ENCODE measurements at regions not wholly inside any gene's neighbourhood (a gene's known extent, or its start where the extent isn't known, plus 50 kb on each side); places are given as distances from the start of the nearest gene placed in this dataset.

- DNase-seq = no peak
- intact Hi-C loops (cut with micrococcal nuclease; ENCODE audit: unreplicated experiment) = no loop called here
- BruUV-seq (replicated peaks) = no TSS peak
- Mint-ChIP-seq H3K9me3 (ENCODE audit: low read depth, unreplicated experiment) (peaks cover 15% of the 10 kb centered on the region), H3K4me1 (ENCODE audit: low read depth, unreplicated experiment) (no peaks in the 10 kb centered on the region), H3K27ac (ENCODE audit: unreplicated experiment) (no peak overlapping the region), H3K4me3 (ENCODE audit: low read depth, unreplicated experiment) (no peak overlapping the region), H3K27me3 (ENCODE audit: unreplicated experiment) (no peaks in the 10 kb centered on the region), H3K36me3 (ENCODE audit: insufficient read depth, unreplicated experiment) (no peaks in the 10 kb centered on the region)
- TF ChIP-seq, protein P1, sequence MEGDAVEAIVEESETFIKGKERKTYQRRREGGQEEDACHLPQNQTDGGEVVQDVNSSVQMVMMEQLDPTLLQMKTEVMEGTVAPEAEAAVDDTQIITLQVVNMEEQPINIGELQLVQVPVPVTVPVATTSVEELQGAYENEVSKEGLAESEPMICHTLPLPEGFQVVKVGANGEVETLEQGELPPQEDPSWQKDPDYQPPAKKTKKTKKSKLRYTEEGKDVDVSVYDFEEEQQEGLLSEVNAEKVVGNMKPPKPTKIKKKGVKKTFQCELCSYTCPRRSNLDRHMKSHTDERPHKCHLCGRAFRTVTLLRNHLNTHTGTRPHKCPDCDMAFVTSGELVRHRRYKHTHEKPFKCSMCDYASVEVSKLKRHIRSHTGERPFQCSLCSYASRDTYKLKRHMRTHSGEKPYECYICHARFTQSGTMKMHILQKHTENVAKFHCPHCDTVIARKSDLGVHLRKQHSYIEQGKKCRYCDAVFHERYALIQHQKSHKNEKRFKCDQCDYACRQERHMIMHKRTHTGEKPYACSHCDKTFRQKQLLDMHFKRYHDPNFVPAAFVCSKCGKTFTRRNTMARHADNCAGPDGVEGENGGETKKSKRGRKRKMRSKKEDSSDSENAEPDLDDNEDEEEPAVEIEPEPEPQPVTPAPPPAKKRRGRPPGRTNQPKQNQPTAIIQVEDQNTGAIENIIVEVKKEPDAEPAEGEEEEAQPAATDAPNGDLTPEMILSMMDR (IDR thresholded peaks at IDR 0.05; ENCODE audit: unreplicated experiment) = no peak
- CTCF ChIA-PET = interaction anchor here (0.6 kb wide), 1 partner anchor 39 kb away, joined by 4 read pairs; no protein-coding TSS in a partner anchor
Observed at GRCh38 chr20:48002517-48002970, 217.3 kb upstream of the SULF2 start.

- intact Hi-C loops (cut with micrococcal nuclease; ENCODE audit: unreplicated experiment) = no loop called here
- Mint-ChIP-seq H3K9me3 (ENCODE audit: low read depth, unreplicated experiment) (peaks cover 12% of the 10 kb centered on the region), H3K27ac (ENCODE audit: unreplicated experiment) (no peak overlapping the region), H3K36me3 (ENCODE audit: insufficient read depth, unreplicated experiment) (no peaks in the 10 kb centered on the region), H3K27me3 (ENCODE audit: unreplicated experiment) (no peaks in the 10 kb centered on the region), H3K4me1 (ENCODE audit: low read depth, unreplicated experiment) (no peaks in the 10 kb centered on the region), H3K4me3 (ENCODE audit: low read depth, unreplicated experiment) (no peak overlapping the region)
- BruUV-seq (replicated peaks) = no TSS peak
- TF ChIP-seq, protein P1 (IDR thresholded peaks at IDR 0.05; ENCODE audit: unreplicated experiment) = no peak
- CTCF ChIA-PET = no interaction called here
- no peak for DNase-seq
Observed at GRCh38 chr20:47999166-47999565, 213.9 kb upstream of the SULF2 start.

DNA sequence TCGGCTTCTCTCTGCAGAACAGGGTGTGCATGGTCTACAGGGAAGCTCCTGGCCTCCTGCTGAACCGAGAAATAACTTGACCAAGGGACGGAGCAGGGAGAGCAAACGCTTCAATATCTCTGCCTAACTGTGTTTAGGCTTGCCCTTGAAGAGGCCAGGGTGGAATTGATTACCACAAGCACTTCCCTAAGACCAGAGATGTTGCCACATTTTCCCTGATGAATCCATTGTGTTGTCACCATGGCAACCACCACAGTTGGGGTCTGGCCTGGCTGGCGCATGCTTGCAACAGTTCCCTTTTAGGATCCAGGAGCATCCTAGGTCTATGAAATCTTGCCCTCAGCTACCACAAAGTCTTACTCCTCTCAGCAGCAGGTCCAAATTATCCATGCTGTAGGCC, 213.5 kb upstream of the SULF2 start:
- Mint-ChIP-seq H3K36me3 (ENCODE audit: insufficient read depth, unreplicated experiment) (no peaks in the 10 kb centered on the region), H3K9me3 (ENCODE audit: low read depth, unreplicated experiment) (peaks cover 9% of the 10 kb centered on the region)
- CTCF ChIA-PET = interaction anchor here (0.6 kb wide), 1 partner anchor 24 kb away, joined by 4 read pairs; no protein-coding TSS in a partner anchor

GRCh38 chr20:47995661-47996060, 210.4 kb upstream of the SULF2 start:
- Mint-ChIP-seq H3K27ac (ENCODE audit: unreplicated experiment) (no peak overlapping the region), H3K9me3 (ENCODE audit: low read depth, unreplicated experiment) (peaks cover 10% of the 10 kb centered on the region), H3K4me3 (ENCODE audit: low read depth, unreplicated experiment) (no peak overlapping the region), H3K4me1 (ENCODE audit: low read depth, unreplicated experiment) (no peaks in the 10 kb centered on the region), H3K27me3 (ENCODE audit: unreplicated experiment) (no peaks in the 10 kb centered on the region), H3K36me3 (ENCODE audit: insufficient read depth, unreplicated experiment) (no peaks in the 10 kb centered on the region)
- BruUV-seq (replicated peaks) = no TSS peak
- intact Hi-C loops (cut with micrococcal nuclease; ENCODE audit: unreplicated experiment) = no loop called here
- CTCF ChIA-PET = no interaction called here
- no peak for DNase-seq
- TF ChIP-seq, protein P1 (IDR thresholded peaks at IDR 0.05; ENCODE audit: unreplicated experiment) = no peak

More for the DNA sequence above, 213.5 kb upstream of the SULF2 start:
- Mint-ChIP-seq H3K27ac (ENCODE audit: unreplicated experiment) (no peak overlapping the region), H3K4me1 (ENCODE audit: low read depth, unreplicated experiment) (no peaks in the 10 kb centered on the region), H3K4me3 (ENCODE audit: low read depth, unreplicated experiment) (no peak overlapping the region), H3K27me3 (ENCODE audit: unreplicated experiment) (no peaks in the 10 kb centered on the region)
- no peak for DNase-seq
- BruUV-seq (replicated peaks) = no TSS peak
- TF ChIP-seq, protein P1 (IDR thresholded peaks at IDR 0.05; ENCODE audit: unreplicated experiment) = no peak
- intact Hi-C loops (cut with micrococcal nuclease; ENCODE audit: unreplicated experiment) = no loop called here
